ENCODE measurements at regions not wholly inside any gene's neighbourhood (a gene's known extent, or its start where the extent isn't known, plus 50 kb on each side); places are given as distances from the start of the nearest gene placed in this dataset.

DNA sequence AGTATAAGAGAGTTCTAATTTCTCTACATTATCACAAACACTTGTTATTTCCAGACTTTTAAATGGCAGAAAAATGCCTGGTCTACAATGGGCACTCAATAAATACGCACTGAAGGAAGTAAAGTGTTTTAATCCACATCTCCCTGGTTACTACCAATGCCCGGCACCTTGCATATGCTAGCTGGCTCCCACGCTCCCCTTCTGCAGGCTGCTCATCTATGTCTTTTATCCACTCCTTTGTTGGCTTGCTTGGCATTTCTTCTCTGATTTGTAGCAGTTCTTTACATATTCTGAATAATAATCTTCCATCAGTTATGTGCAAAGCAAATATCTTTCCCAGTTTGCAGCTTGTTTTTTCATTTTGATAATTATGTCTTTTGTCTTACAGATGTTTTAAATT lies 74.6 kb upstream of the PRR23E start:
- no peaks in the 10 kb centered on the region for H3K79me2 ChIP-seq (ENCODE audit: low read depth)
- no peak overlapping the region for H3K4me3 Mint-ChIP-seq
- no peaks in the 10 kb centered on the region for H3K36me3 Mint-ChIP-seq
- no peaks in the 10 kb centered on the region for H3K9me3 ChIP-seq (ENCODE audit: low read depth)
- H2AFZ ChIP-seq (replicated peaks) = no peak overlapping the region
- no peaks in the 10 kb centered on the region for H3K4me1 Mint-ChIP-seq
- no peaks in the 10 kb centered on the region for H3K4me1 ChIP-seq
- TF ChIP-seq EZH2 (IDR thresholded peaks at IDR 0.05) (no peak), CTCF (IDR thresholded peaks at IDR 0.05) (no peak), EZH2phosphoT487 (IDR thresholded peaks at IDR 0.05) (no peak)
- H4K20me1 ChIP-seq (ENCODE audit: low read depth) = no peaks in the 10 kb centered on the region
- no peak overlapping the region for H3K4me2 ChIP-seq
- no peak overlapping the region for H3K4me3 ChIP-seq
- H3K27me3 ChIP-seq = no peaks in the 10 kb centered on the region
- H3K27ac ChIP-seq = no peak overlapping the region
- H3K27me3 Mint-ChIP-seq (ENCODE audit: insufficient read depth, low read depth) = peaks cover 9% of the 10 kb centered on the region
- H3K9ac ChIP-seq = no peak overlapping the region
- H3F3A ChIP-seq (ENCODE audit: low read depth) = no peaks in the 10 kb centered on the region
- H3K9me3 Mint-ChIP-seq = peaks cover 3% of the 10 kb centered on the region
- DNase-seq (ENCODE audit: low spot score) = no peak
- no peaks in the 10 kb centered on the region for H3K36me3 ChIP-seq
- no peak overlapping the region for H3K27ac Mint-ChIP-seq

- no peaks in the 10 kb centered on the region for H3K4me1 Mint-ChIP-seq
- H3K27me3 Mint-ChIP-seq (ENCODE audit: insufficient read depth, low read depth) = peaks cover 6% of the 10 kb centered on the region
- no peak overlapping the region for H3K4me2 ChIP-seq
- no peak overlapping the region for H3K9ac ChIP-seq
- H3K9me3 ChIP-seq (ENCODE audit: low read depth) = no peaks in the 10 kb centered on the region
- no peak overlapping the region for H3K27ac Mint-ChIP-seq
- H3K9me3 Mint-ChIP-seq = no peaks in the 10 kb centered on the region
- no peak for TF ChIP-seq EZH2phosphoT487 (IDR thresholded peaks at IDR 0.05)
- TF ChIP-seq EZH2 (IDR thresholded peaks at IDR 0.05) = no peak
- no peaks in the 10 kb centered on the region for H3K27me3 ChIP-seq
- H3K36me3 ChIP-seq = no peaks in the 10 kb centered on the region
- no peak overlapping the region for H2AFZ ChIP-seq (replicated peaks)
- no peaks in the 10 kb centered on the region for H3K4me1 ChIP-seq
- H3K36me3 Mint-ChIP-seq = no peaks in the 10 kb centered on the region
- no peaks in the 10 kb centered on the region for H3F3A ChIP-seq (ENCODE audit: low read depth)
- no peaks in the 10 kb centered on the region for H4K20me1 ChIP-seq (ENCODE audit: low read depth)
- no peak for DNase-seq (ENCODE audit: low spot score)
- H3K4me3 Mint-ChIP-seq = peak overlapping the region; percentile 19
- no peak overlapping the region for H3K4me3 ChIP-seq
- no peak overlapping the region for H3K27ac ChIP-seq
- H3K79me2 ChIP-seq (ENCODE audit: low read depth) = no peaks in the 10 kb centered on the region
These were observed 73.1 kb upstream of the PRR23E start for GRCh38 chr3:127119693-127120464.

DNA sequence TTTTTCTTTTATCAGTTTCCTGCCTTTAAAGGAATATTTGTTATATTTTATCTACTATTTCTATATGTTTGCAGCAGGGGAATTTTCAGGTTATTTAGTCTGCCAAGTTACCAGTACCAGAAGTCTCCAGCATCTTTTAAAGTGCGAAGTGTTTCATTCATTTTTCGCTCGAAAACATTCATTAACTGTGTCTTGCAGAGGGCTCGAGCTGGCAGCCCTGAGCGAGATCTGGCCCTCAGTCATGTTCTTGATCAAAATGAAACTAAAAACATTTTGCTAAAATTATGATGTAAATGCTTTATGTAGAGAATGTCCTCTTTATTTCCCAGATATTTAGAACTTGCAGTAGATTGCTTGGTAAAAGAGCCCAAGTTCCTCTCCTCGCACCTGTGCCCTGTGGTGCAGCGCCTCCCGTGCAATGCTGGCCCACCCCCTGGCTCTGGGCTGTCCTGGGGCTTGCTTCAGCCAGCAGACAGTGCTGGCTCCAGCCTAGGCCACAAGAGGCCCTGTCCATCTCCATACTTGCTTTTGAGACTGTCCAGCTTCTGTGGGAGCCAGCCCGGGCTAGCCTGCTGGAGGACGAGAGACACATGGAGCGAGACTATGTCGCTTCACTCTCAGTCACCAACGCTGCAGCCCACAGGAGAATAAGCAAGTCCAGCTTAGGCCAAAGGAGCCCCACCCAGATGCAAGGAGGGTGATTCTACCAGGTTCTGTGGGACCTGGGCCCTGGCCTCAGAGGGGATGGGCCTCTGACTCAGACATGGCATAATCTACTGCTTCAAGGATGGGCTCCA lies 71.9 kb upstream of the PRR23E start:
- H3K27me3 Mint-ChIP-seq (ENCODE audit: insufficient read depth, low read depth) = peaks cover 10% of the 10 kb centered on the region
- Histone ChIP-seq H3K27ac (no peak overlapping the region), H4K20me1 (ENCODE audit: low read depth) (no peaks in the 10 kb centered on the region), H3F3A (ENCODE audit: low read depth) (no peaks in the 10 kb centered on the region), H3K36me3 (no peaks in the 10 kb centered on the region), H3K4me2 (no peak overlapping the region), H3K4me3 (no peak overlapping the region), H3K9ac (no peak overlapping the region), H3K9me3 (ENCODE audit: low read depth) (no peaks in the 10 kb centered on the region), H2AFZ (replicated peaks) (no peak overlapping the region), H3K4me1 (no peaks in the 10 kb centered on the region), H3K27me3 (no peaks in the 10 kb centered on the region), H3K79me2 (ENCODE audit: low read depth) (no peaks in the 10 kb centered on the region)
- no peak overlapping the region for H3K4me3 Mint-ChIP-seq
- H3K4me1 Mint-ChIP-seq = no peaks in the 10 kb centered on the region
- no peak for TF ChIP-seq EZH2phosphoT487 (IDR thresholded peaks at IDR 0.05)
- no peak for TF ChIP-seq EZH2 (IDR thresholded peaks at IDR 0.05)
- no peak for TF ChIP-seq CTCF (IDR thresholded peaks at IDR 0.05)
- H3K27ac Mint-ChIP-seq = no peak overlapping the region
- H3K36me3 Mint-ChIP-seq = no peaks in the 10 kb centered on the region
- no peaks in the 10 kb centered on the region for H3K9me3 Mint-ChIP-seq
- no peak for DNase-seq (ENCODE audit: low spot score)

GRCh38 chr3:127121885-127122284 lies 71.0 kb upstream of the PRR23E start:
- Histone ChIP-seq H3K9me3 (ENCODE audit: low read depth) (no peaks in the 10 kb centered on the region), H2AFZ (replicated peaks) (no peak overlapping the region), H3F3A (ENCODE audit: low read depth) (no peaks in the 10 kb centered on the region), H4K20me1 (ENCODE audit: low read depth) (no peaks in the 10 kb centered on the region), H3K27ac (no peak overlapping the region), H3K4me2 (no peak overlapping the region), H3K4me3 (no peak overlapping the region), H3K9ac (no peak overlapping the region), H3K4me1 (no peaks in the 10 kb centered on the region), H3K27me3 (no peaks in the 10 kb centered on the region), H3K36me3 (no peaks in the 10 kb centered on the region), H3K79me2 (ENCODE audit: low read depth) (no peaks in the 10 kb centered on the region)
- no peak for DNase-seq (ENCODE audit: low spot score)
- Mint-ChIP-seq H3K4me3 (no peak overlapping the region), H3K36me3 (no peaks in the 10 kb centered on the region), H3K27ac (no peak overlapping the region), H3K27me3 (ENCODE audit: insufficient read depth, low read depth) (peaks cover 10% of the 10 kb centered on the region), H3K9me3 (no peaks in the 10 kb centered on the region), H3K4me1 (no peaks in the 10 kb centered on the region)
- TF ChIP-seq EZH2 (IDR thresholded peaks at IDR 0.05) (no peak), EZH2phosphoT487 (IDR thresholded peaks at IDR 0.05) (no peak), CTCF (IDR thresholded peaks at IDR 0.05) (no peak)
